Activated T-cell treated with anti-CD3 and anti-CD28 coated beads for 24 hours (primary cell): ENCODE measurements at regions not wholly inside any gene's neighbourhood (a gene's known extent, or its start where the extent isn't known, plus 50 kb on each side); places are given as distances from the start of the nearest gene placed in this dataset.

ENCODE experiments used
- DNase-seq: peaks from one replicate; pipeline ENCODE4 v3.0.0-alpha.2; 2020; ENCODE audit warnings: low read depth

DNA sequence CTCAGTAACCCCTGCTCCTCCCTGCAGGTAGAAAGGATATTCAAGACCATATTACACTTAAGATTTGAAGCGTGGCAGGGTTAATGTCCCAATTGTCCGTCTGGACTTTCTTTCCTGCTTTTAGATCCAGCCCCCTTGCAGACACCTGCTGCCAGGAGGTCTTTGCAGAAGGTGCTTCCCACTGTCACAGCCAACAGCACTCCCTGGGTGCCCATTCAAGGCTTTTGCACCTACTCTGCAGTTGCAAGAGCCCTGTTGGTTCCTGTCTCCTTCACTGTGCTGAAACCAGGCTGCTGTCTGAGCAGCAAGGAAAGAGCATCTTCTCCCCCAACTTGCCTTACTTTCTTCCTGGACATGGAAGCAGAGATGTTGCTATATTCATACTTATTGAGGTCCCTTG, 1043.0 kb upstream of the POU3F3 start:
- DNase-seq, result no peak

DNA sequence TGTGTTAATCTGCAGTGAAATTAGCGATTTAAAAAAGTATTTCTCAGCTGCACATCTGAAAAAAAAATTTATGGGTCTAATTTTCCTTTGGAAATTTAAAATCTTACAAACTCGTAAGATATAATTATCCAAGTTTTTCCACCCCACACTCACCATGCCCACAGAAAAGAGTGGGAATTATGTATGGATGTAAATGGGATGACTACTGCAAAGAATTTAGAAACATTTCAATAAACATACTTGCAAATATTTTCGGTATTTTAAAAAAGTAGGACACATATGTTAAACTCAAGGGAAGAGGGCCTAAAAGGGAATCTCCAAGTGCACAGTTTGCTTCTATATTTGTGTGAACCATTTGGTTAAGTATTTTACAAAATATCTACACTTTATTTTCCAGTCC, 1039.9 kb upstream of the POU3F3 start:
- no peak for DNase-seq

DNA sequence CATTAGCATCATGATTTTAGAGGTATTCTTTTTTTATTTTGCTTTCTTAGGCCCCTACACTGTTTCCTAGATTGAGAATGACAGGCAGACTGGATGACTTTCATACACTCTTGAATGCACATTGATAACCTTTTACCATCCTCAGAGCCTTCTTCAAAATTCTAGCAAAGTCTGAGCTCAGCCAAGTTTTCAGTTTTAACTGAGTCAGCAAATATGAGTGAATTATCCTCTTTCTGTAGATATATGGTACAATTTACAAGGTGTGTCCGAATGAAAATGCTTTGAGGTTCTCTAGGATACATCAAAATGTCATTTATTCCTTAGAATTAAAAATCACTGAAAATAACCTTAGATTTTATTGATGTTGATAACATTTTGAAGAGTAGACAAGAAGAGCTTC, 1038.2 kb upstream of the POU3F3 start:
- DNase-seq, result no peak

DNA sequence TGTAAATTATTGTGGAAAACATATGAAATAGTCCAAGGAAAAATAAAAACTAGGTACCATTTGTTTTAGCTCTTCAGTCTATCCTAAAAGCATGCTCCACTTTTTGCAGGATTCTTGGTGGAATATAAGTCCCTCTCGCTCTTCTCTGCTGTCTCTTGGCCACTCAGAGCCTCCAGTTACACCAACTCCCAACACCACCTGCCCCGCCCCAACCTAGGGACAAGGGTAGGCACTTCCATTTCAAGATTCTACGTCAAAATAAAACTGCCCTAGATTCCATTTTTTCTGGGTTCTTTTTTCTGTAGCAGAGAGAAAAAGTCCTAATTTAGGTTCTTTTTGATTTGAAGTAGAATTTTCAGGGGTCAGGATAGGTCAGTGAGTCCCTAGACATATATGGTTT, 1036.2 kb upstream of the POU3F3 start:
- no peak for DNase-seq

DNA sequence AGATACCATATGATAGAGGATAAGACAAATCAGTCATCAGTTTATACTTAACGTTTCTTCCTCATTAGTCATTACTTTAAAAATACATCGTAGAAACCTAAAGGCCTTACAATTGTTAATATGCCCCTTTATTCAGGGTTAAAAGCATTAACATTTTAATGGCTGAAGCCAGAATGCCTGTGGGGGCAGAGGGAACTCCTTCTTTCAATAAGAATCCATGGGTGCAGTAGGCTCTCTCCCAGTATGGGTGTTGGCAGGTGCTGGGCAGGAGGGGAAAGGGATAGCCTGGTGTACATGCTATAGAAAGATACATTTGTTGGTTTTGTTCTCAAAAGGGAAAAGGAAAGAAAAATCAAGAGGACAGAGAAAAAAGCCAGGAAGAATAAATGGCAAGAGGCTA, 1035.7 kb upstream of the POU3F3 start:
- no peak for DNase-seq

DNA sequence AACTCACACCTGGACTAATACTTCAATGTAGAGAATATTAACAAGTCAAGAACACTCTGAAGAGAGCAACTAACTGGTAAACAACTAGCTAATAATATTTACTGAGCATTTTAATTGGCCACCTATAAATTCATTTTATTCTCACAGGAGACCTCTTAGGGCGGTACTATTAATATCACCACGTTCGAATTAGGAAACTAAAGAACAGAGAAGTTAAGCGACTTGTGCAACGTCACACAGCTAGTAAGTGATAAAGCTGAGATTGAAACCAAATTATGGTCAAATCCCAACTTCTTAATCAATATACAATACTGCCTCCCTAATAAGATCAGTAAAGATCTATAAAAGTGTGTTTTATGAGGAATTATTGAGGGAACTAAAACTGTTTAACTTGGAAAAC, 1034.3 kb upstream of the POU3F3 start:
- no peak for DNase-seq

DNA sequence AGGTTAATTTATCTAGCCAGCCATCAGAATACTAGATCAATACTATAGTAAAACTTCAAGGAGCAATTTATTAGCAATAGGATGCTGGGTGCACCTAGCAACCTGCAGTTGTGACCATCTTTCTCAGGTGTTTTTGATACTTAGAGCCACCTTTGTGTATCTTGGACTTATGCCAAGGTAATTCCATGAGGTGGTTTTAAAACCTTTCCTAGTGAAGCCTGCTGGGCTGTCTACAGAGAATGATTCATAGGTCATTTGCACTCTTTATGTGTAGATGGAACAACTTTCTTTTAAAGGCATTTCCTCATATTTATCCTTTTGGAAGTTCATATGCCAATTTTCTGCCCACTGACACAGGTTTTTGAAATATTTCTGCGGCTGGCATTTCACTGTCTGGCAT, 1030.1 kb upstream of the POU3F3 start:
- DNase-seq, result no peak

DNA sequence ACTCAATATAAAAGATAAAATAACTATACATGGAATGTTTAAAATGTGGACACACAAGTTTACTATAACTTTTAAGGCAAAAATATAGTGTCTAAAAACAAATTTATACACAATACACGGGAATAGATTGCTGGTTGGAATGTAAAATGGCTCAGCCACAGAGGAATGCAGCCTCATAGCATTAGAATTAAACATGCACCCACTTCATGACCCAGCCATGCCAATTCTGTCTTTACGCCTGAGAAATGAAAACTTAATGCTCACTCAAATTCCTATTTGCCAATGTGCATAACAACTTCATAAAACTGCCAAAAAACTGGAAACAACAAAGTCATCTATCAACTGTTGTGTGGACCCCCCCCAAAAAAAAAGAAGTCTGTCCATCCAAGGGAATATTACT, 1006.6 kb upstream of the POU3F3 start:
- DNase-seq, result no peak

DNA sequence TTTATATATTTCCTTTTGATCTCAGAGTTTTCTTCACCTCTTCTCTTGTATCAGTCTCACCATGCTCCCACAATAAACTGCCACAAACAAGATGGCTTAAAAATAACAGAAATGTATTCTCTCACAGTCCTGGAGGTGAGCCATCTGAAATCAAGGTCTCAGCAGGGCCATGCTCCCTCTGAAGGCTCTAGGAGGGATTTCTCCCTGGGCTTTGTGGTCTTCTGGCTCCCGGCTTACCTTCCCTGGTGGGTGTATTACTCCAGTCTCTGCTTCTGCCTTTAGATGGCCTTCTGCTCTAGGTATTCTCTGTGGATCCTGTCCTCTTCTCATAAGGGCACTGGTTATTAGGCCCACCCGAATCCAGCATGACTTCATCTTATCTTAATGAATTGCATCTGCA, 994.7 kb upstream of the POU3F3 start:
- DNase-seq, result no peak

DNA sequence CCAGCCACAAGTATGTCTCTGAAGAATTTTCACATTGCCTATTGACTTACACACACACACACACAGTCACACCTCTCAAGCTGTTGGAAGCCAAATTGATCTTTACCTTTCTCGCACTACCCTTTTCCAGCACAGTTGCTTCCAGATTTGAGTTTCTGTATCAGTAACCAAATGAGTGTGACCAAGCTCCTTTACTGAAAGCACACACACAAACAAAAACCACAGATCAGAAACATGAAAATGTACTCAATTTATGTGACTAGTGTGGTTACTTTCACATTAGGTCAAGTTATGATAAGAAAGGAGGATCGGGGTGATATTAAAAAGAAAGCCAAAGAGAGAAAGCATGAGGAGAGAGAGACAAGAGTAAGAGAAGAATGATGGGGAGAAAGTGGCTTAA, 993.9 kb upstream of the POU3F3 start:
- no peak for DNase-seq

DNA sequence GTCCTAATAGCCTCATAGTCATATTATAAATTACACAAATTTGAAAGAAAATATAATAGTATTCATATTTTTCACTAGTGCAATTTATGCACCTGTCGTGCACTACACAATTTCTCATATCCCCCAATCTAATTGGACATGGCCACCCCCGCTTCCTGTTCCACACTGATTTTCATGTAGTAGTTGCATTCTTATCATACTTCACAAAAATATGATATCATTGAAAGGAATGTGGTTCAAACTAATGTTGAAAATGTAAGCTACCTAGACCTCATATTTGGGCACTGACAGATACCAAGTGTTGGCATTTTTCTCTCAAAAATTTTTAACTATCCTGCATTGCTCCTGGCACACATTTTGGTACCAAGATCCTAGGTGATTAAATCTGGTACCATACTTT, 985.5 kb upstream of the POU3F3 start:
- DNase-seq, result no peak

DNA sequence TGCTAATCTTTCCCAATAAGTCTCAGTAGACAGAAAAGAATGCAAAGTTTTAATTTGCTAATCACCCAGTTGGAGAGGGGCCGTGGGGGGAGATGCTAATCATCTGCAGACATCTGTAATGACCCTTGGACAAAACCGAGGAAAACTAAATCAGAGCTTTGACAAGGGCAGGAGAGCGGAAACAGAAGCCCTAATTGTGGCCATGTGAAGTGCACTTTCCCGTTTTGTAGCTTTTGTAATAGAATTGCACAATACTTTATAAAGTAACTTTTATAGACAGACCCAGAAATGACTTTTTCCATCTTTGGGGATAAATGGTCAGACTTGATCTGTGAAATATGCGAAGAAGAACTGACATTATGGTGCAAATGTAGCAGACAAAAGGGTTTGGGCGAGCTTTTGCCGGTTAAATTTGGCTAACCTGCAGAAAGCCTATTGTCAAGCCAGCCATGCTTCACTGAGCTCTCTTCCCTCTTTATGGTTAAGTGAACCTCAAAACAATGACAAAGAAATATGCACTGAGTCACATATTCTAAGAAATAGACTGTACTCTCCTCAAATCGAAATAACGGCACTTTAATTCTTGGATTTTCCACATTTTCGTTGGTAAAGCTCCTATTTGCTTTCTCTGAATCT, 980.1 kb upstream of the POU3F3 start:
- DNase-seq, result no peak

DNA sequence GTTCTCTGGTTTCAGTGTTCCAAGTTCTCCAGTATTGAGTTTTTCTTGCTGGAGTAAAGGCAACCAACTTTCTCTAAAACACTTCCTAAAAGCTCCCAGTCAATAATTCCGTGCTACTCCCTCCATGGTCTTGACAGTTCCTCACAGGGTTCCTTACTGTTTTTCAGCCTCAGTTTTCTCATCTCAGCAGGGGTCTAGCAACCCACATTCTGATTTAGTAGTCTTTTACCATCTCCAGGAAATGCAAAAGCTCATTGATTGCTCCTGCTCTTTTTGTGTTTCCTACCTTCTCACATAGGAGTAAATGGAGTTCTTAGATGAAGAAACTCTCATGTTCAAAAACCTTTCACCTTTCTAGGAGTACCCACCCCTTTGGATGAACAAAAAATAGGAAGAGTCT, 978.8 kb upstream of the POU3F3 start:
- DNase-seq, result no peak

DNA sequence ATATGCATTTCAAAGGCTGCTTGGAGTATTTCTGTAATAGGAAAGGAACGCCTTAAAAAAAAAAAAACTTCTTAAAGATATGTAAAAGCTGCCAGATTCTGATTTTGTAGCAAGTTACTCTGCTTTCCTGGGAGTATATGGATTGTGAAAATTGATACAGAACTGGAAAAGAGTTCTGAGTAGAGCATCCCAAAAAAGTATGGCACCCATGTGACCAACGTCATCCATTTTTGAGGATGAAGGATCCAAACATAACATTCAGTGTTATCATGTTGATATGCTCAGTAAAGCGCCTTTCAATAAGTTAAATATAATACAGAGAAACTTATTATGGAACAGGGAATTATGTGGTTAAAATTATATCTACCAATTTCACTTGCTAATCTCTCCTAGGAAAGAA, 978.4 kb upstream of the POU3F3 start:
- DNase-seq, result no peak

DNA sequence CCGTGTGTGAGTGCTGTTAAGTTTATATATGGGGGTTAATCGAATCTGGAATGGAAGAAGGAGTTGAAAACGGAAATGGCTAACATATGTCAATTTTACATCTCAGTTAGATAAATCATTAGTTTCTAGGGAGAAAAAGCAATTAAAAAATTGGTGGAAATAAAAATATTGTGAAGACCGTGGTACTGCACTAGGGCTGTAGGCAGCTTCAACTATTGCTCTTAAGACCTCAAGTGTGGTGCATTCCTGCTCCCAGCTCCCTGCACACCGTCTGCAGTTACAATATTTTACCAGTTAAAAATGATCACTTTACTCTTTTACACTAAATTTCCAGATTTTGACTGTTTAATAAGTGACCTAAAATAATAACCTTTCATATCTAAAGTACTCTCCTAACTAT, 977.3 kb upstream of the POU3F3 start:
- no peak for DNase-seq

DNA sequence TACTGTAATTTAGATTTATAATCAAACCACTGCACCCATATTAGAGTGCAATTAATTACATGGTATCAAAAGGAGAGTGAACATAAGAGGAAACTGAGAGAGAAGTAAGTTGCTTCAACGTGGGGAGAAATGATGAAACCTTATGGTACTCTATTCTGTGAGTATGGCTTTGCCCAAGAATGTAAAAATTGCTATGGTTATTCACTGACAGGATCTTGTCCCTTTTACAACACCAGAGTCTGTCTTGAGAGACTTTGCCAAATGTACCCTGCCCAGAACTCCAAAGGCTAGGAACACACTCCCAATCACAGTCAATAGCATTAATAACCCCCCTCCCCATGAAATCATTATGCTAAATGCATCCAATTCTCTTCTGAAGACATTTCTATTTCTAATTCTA, 974.8 kb upstream of the POU3F3 start:
- DNase-seq, result no peak

DNA sequence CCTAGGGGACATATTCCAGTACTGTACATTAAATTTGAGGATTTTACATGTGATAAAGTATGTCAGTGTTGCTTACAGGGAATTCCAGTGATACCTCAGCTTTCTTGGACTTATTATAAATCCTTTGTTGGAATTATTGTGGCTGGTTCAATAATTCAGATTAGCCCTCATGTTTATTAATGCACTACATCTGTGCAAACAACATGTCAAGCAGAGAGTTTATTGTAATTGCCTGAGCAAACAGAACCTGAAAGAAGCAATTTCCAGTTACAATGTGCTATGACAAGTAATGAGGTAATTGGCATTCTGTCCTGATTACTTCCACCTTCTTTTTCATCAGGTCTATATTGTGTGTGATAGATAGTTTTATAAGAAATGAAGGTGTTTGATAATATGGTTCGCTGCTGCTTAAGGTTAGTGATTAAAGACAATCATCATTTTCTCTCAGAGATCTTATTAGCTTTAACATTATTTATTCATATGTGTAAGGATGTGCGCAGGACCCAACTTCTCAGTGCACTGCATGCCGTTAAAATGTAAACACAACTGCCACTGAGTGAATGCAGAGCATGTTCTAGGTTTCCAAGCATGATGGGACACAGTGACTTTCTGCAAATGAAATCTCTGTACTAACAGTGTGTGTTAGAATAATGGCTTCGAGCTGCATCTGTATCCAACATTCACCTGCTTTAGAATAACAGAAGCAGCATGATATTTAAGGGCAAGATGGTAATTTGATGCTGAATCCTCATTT, 973.7 kb upstream of the POU3F3 start:
- DNase-seq, result no peak

DNA sequence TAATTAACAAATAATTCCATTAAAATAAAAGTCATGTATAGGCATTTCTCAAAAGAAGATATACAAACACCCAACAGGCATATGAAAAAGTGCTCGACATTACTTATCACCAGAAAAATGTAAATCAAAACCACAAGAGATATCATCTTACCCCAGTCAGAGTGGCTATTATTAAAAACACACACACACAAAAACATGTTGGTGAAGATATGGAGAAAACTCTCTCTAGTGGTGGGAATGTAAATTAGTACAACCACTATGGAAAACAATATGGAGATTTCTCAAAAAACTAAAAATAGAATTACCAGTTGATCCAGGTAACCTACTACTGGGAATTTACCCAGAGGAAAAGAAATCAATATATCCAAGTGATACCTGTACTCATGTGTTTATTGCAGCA, 966.3 kb upstream of the POU3F3 start:
- no peak for DNase-seq

DNA sequence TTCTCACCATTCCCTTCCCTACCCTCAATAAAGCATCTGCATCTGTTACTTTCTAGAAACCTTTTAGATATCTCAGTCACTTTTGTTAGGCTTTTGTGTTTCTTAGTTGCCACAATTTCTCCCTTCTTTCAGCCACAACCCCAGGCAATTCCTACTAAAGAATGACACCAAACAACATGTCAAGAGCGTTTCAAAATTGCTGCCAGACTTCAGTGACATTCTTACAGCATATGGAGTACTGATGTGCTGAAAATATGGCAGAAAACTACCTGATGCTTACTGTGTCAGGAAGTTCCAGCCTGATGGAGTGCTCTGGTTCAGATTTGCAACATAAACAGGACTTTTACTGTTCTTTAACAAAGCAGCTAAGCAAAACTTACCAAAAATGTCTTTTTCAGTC, 957.7 kb upstream of the POU3F3 start:
- DNase-seq, result no peak

DNA sequence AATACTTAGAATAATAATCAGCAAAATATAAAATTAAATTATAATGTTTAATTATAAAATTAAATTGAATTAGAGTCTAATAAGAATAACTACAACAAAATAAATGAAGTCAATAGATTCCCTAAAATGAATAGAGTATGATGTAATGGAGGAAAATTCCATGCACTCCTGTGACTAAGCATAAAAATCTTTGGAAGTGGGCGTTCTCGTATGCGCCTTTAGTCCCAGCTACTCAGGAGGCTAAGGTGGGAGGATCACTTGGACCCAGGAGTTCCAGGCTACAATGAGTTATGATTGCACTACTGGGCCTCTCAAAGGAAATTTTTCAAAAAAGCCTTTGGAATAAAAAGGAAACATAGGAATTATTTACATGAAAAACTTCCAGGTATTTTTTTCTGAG, 955.4 kb upstream of the POU3F3 start:
- no peak for DNase-seq

DNA sequence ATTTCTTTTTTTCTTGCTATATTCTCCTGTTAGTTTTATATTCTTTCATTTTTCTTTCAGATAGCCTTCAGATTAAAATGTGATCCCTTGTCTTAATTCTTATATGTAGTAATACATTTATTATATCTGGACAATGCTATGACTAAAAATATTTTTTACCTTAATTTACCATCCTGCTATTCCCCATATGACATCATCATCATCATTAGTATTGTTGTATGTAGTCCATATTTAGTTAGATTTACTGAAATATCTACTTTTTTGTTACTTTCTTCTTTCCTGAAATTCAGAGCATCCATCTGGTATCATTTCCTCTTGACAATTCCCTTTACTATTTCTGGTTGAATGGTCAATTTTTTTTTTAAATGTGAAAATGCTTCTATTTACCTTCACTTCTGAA, 951.6 kb upstream of the POU3F3 start:
- DNase-seq, result no peak

DNA sequence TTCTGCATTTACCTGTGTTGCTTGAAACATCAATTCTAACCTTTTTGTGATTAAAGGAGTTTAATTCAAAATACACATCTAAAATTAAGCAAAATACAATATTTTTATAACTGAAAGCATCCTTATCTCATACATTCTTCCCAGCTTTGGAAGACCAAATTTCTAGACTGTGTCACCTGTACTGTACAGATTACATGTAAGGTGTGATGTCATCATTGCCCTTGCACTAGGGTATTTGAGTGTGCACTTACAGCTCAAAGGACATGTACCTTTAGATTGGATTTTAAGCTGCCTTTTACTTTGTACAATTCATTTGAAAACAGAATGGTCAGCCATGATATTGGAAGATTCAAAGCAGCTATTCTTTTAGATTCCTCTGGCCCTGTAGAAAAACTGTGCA, 932.8 kb upstream of the POU3F3 start:
- no peak for DNase-seq

DNA sequence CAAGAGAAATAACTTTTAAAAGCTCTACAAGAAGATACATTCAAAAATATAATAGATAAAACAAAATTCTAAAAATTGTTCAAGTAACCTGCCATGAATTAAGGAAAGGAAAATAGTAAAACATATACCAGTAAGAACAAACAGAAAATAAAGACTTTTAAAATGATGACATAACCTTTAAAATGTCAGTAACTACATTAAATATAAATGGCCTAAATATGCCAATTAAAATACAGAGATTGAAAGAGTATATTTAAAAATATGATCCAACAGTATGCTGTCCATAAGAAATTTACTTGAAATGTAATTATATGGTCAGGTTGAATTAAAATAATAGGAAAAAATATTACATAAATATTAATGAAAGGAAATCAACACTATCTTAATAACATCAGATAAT, 911.7 kb upstream of the POU3F3 start:
- no peak for DNase-seq

DNA sequence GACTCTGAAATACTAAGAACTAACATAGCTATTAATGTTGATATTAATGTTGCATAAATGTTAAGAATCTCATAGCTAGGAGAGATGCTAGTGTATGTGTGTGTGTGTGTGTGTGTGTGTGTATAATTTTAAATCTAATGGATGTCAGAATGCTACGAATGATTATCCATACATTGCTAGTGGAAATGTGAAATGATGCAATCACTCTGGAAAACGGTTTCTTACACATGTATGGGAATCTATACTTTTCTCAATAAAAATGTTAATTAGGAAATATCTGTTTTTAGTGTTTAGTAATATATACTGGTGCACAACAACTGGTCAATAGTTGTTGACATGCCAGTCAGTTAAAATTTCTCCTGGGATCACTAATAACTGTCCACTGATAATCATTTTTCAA, 908.8 kb upstream of the POU3F3 start:
- DNase-seq, result no peak
